ENCODE measurements at regions not wholly inside any gene's neighbourhood (a gene's known extent, or its start where the extent isn't known, plus 50 kb on each side); places are given as distances from the start of the nearest gene placed in this dataset.

DNA sequence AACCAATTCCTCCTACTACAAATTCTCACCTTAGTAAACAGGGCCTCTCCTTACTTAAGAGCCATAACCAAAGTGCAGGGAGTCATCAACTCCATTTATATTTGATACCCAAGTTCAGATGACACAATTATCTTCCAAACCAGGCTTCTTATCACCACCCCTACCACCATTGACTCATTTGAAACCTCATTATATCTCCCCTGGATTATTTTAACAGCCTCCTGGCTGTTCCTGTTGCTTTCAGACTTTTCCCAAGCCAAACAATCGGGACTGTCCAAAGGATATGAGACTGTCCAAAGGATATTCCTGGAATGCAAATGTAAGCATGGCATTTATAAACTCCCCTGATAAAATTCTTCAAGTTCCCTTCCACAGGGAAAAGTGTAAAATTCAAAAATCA is 394.3 kb downstream of the MAFB start:
- TF ChIP-seq, protein P1, sequence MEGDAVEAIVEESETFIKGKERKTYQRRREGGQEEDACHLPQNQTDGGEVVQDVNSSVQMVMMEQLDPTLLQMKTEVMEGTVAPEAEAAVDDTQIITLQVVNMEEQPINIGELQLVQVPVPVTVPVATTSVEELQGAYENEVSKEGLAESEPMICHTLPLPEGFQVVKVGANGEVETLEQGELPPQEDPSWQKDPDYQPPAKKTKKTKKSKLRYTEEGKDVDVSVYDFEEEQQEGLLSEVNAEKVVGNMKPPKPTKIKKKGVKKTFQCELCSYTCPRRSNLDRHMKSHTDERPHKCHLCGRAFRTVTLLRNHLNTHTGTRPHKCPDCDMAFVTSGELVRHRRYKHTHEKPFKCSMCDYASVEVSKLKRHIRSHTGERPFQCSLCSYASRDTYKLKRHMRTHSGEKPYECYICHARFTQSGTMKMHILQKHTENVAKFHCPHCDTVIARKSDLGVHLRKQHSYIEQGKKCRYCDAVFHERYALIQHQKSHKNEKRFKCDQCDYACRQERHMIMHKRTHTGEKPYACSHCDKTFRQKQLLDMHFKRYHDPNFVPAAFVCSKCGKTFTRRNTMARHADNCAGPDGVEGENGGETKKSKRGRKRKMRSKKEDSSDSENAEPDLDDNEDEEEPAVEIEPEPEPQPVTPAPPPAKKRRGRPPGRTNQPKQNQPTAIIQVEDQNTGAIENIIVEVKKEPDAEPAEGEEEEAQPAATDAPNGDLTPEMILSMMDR (conservative IDR thresholded peaks at IDR 0.05): no peak
- H3K27ac ChIP-seq: no peak overlapping the region

- H3K27ac ChIP-seq: no peak overlapping the region
- TF ChIP-seq, protein P1 (conservative IDR thresholded peaks at IDR 0.05): no peak
Measured at GRCh38 chr20:40294175-40294574, 394.9 kb downstream of the MAFB start.

DNA sequence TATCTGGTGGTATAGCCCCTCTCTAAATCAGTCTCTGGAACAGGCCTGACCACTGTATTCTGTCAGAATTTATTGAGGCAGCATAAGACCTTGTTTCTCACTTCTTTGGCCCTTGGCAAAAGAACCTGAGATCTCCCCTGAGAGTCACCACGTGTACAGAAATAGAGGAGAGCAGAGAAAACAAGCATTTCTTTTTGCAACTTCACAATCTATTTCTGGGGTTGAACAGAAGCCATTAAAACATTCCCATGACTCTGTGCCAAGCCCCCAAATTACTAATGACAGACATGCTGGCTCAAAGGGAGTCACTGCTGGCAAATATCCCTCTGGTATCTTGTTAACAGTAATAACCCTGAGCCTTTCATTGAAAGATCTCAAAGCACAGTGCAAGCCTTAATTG is 395.3 kb downstream of the MAFB start:
- no peak overlapping the region for H3K27ac ChIP-seq
- TF ChIP-seq, protein P1 (conservative IDR thresholded peaks at IDR 0.05): no peak

DNA sequence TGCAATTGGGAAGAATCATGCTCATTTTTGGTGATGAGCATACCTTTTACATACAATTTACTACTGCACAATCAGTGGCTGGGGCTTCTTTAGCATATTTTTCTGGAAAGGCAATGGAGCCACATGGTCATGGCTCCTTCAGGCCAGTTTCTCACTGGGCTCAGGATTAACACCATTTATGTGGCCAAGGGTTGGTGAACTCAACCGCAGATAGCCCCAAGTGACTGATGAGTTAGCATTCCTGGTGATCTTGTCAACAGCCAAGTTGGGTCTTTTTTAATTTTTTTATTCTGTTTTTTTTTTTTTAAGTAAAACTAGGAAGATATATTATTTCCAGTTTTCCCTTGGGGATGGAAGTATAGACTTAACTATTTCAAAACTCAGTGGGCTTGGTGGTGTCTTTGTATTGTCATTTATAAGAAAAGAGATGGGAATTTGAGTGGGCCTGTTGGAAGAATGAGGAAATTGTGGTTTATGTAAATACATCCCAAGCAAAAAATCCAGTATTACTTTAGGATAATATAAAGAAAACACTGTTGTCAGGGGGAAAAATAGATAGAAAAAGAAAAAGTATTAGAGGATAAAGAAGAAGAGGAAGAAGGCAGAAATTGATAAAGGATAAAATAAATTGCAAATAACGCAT is 397.4 kb downstream of the MAFB start:
- TF ChIP-seq, protein P1 (conservative IDR thresholded peaks at IDR 0.05): no peak
- no peak overlapping the region for H3K27ac ChIP-seq

GRCh38 chr20:40287683-40288082 is 401.4 kb downstream of the MAFB start:
- peak overlapping the region; percentile 96 for H3K27ac ChIP-seq

DNA sequence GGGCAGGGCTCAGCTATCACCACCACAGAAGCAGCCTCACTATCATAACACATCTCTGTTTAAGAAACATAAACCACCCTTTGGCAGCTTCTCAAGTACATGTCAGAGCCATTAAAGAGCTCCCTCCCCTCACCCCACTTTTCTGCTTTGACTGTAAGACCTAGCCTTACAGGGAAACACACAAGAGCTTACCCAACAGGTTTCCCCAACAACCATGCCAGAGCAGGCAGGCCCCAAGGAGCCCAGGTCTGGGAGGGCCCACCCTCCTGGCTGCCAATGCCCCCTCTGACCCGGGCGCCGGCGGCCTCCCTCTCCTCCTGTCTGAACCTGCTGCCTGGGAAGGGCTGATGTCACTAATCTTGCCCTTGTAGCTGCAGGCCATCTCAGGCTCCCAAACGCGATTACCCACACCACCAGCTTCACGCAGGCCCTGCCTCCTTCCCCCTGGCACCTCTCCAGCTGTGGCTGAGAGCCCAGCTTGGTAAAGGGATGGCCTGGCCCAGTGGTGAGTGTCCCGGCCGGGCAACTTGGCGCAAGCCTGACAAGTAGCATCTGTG is 402.0 kb downstream of the MAFB start:
- H3K27ac ChIP-seq: peak overlapping the region; percentile 96

More at GRCh38 chr20:40287683-40288082, 401.4 kb downstream of the MAFB start:
- TF ChIP-seq, protein P1 (conservative IDR thresholded peaks at IDR 0.05): no peak

DNA sequence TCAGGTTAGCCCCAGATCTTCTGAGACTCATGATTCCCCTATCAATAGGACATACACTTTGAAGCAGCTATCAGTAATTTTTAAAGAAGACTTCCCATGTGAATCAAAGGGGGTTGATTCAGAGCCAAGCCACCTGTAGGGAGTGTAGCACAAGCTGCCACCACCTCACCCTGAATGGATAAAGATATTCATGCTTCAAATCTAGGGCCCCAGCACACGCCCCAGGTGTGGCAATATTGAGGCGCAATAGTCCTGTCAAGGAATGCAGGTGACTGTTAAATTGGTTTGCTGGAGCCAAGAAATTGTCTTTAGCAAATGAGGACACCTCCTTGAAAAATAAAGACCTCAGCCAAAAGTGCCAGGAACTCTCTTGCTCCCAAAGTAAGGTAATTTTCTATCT is 404.4 kb downstream of the MAFB start:
- peak overlapping the region; percentile 96; the same call in 1 of the 2 replicates for H3K27ac ChIP-seq
- TF ChIP-seq, protein P1 (conservative IDR thresholded peaks at IDR 0.05): no peak

More for the DNA sequence above, 402.0 kb downstream of the MAFB start:
- TF ChIP-seq, protein P1 (conservative IDR thresholded peaks at IDR 0.05): no peak

Data from VCaP (cell line).